NCI-H1092 (cell line): ENCODE measurements at regions not wholly inside any gene's neighbourhood (a gene's known extent, or its start where the extent isn't known, plus 50 kb on each side); places are given as distances from the start of the nearest gene placed in this dataset.
"Not testable (repeated sequence)": the region's sequence is repeated elsewhere in the genome, so short reads cannot be mapped to it uniquely, and the experiment has no call there.

Experiments used
- DNase-seq: peaks from one replicate; lab custom pipeline; 2025; lab: John Stamatoyannopoulos, UW

GRCh38 chr21:9764294-9764693 lies 757.1 kb upstream of the TPTE start:
- DNase-seq = not testable (repeated sequence)

- not testable (repeated sequence) for DNase-seq
Observed at GRCh38 chr21:9765538-9765937, 755.8 kb upstream of the TPTE start.

DNA sequence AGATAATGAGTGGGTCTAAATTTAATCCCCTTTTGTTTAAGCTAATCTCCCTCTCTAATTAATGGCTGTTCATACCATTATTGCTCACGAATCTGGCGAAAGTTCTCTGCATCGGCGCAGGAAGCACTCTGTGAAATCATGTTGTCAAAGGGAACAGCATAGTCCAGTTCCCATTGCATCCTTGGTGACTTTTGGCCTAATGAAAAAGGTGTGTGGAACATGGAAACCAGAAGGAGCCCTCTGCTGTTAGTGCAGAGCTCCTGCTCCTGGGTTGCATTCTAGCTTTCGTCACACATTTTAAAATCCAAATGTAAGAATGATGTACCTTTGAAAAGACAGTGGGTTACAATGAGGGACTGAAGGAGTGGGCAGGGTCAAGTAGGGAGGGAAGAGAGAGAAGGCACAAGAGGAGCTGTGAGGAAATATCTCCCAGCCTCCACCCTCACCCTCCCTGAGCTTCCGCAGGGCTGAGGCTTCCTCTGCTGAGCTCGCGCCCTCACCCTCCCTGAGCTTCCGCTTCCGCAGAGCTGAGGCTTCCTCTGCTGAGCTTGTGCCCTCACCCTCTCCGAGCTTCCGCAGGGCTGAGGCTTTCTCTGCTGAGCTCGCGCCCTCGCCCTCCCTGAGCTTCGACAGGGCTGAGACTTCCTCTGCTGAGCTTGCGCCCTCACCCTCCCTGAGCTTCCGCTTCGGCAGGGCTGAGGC lies 754.3 kb upstream of the TPTE start:
- DNase-seq = not testable (repeated sequence)

DNA sequence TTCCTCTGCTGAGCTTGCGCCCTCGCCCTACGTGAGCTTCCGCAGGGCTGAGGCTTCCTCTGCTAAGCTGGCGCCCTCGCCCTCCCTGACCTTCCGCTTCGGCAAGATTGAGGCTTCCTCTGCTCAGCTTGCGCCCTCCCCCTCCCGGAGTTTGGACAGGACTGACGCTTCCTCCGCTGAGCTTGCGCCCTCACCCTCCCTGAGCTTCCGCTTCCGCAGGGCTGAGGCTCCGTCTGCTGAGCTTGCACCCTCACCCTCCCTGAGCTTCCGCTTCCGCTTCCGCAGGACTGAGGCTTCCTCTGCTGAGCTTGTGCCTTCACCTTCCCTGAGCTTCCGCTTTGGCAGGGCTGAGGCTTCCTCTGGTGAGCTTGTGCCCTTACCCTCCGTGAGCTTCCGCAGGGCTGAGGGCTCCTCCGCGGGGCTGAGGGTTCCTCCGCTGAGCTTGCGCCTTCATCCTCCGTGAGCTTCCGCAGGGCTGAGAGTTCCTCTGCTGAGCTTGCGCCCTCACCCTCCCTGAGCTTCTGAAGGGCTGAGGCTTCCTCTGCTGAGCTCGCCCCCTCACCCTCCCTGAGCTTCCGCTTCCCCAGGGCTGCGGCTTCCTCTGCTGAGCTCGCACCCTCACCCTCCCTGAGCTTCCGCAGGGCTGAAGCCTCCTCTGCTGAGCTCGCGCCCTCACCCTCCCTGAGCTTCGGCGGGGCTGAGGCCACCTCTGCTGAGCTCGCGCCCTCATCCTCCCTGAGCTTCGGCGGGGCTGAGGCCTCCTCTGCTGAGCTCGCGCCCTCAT lies 753.6 kb upstream of the TPTE start:
- no peak for DNase-seq

GRCh38 chr21:9768376-9769130 lies 752.8 kb upstream of the TPTE start:
- not testable (repeated sequence) for DNase-seq

- not testable (repeated sequence) for DNase-seq
Observed at GRCh38 chr21:9769131-9769498, 752.3 kb upstream of the TPTE start.

- DNase-seq = not testable (repeated sequence)
Observed at GRCh38 chr21:9769718-9770690, 751.4 kb upstream of the TPTE start.

- not testable (repeated sequence) for DNase-seq
Observed at GRCh38 chr21:9771466-9772347, 749.7 kb upstream of the TPTE start.

- no peak for DNase-seq
Observed at GRCh38 chr21:9772348-9772672, 749.1 kb upstream of the TPTE start.

DNA sequence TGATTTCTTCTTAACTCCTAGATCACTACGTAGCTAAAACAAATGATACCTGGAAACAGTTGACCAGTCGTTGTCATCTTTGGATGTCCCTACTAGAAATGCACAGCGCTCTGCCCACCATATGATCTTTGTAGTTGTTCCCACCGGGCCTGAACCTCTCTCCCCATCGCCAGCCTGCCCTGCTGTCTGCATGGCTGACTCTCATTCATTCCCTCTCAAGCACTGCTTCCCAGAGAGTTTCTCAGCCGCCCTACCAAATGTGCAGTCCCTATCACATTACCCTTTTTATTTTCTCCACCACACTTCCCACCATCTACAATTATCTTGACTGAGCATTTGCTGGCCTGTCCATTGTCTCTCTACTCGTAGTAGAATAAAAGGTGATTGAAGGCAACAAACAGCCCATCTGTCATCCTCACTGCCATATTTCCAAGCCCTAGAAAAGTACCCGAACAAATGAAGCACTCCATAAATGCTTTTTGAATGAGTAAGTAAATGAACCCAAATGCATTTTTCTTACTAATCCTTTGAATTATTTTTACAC lies 748.4 kb upstream of the TPTE start:
- DNase-seq = not testable (repeated sequence)

GRCh38 chr21:9774347-9774746 lies 747.0 kb upstream of the TPTE start:
- no peak for DNase-seq

GRCh38 chr21:9774901-9775593 lies 746.3 kb upstream of the TPTE start:
- not testable (repeated sequence) for DNase-seq

DNA sequence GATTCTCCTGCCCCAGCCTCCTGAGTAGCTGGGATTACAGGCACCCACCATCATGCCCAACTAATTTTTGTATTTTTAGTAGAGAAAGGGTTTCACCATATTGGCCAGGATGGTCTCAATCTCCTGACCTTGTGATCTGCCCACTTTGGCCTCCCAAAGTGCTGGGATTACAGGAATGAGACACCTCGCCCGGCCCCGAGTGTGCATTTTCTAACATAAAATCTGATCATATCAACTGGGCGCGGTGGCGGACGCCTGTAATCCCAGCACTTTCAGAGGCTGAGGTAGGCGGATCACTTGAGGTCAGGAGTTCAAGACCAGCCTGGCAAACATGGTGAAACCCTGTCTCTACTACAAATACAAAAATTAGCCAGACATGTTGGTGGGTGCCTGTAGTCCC lies 745.5 kb upstream of the TPTE start:
- not testable (repeated sequence) for DNase-seq

- DNase-seq = not testable (repeated sequence)
Observed at GRCh38 chr21:9776286-9777020, 744.9 kb upstream of the TPTE start.

DNA sequence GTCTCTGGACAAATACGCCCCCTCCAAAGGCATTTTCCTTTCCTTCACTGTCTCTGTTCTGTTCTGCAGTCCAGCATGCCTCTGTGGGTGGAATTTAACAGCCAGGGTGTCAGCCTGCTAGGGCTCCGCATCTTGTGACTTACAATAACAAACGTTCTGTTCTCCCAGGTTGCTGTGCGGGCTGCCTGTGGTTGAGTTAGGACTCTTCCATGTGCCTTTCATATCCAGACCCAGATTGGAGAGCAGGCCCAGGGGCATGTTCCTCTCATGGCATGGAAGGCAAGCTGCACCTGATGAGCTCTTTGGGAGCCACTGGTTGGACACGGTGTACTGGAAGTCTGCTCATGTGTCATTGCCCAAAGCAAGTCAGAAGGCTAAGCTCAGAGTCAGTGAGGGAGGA lies 742.8 kb upstream of the TPTE start:
- not testable (repeated sequence) for DNase-seq

GRCh38 chr21:9780441-9780937 lies 740.9 kb upstream of the TPTE start:
- no peak for DNase-seq

DNA sequence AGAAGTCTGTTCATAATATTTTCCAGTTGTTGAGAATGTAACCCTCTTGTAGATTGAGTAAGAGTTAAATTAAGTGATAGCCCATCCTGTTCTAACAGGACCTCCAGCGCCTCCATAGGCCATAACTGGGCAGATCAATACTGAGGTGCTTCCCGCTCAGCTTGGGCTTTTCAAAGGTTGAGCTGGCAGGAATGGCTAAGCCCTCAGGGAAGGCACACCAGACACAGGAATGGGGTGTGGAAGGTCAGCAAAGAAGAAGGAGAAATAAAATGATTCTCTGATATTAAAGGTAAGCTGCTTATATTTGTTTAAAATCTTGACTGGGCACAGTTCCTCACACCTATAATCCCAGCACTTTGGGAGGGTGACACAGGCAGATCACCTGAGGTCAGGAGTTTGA lies 737.8 kb upstream of the TPTE start:
- DNase-seq = not testable (repeated sequence)

DNA sequence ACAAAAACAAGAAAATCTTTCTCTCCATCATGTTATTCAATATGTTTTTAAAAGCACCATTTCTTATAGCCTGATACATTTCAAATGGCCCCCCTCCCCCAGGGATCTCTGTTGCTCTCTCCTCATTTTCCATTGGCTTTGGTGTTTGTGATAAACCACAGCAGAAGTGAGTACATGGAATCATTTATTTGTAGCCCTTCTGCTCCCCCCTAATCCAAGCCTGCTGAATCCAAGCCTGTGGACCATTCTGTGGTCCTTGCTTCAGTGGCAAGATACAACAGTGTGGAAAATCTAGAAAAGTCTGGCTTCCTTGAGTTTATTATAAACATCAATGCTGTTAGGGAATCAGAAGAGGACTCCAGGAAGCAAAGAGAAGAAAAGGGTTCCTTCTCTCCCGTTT lies 737.2 kb upstream of the TPTE start:
- DNase-seq = not testable (repeated sequence)

- DNase-seq = not testable (repeated sequence)
Observed at GRCh38 chr21:9786092-9786491, 735.3 kb upstream of the TPTE start.
